H9 (cell line): ENCODE measurements at regions not wholly inside any gene's neighbourhood (a gene's known extent, or its start where the extent isn't known, plus 50 kb on each side); places are given as distances from the start of the nearest gene placed in this dataset.

ENCODE experiments used
- DNase-seq: peaks from one replicate; pipeline ENCODE4 v3.0.0-alpha.2; 2017
- H2AFZ ChIP-seq: one replicate; pipeline ENCODE4 v1.6.1; 2013; ENCODE audit warnings: mild to moderate bottlenecking, low read length, control low read depth, moderate library complexity
- H2AK5ac ChIP-seq: 2 replicates; pipeline ENCODE4 v1.6.1; 2013; ENCODE audit warnings: low read length, control low read depth, mixed read lengths; ENCODE audit not compliant: insufficient read length
- H2BK120ac ChIP-seq: one replicate; pipeline ENCODE4 v1.6.1; 2013; ENCODE audit warnings: low read depth, mild to moderate bottlenecking, low read length, control low read depth, inconsistent platforms; ENCODE audit not compliant: poor library complexity, severe bottlenecking
- H2BK12ac ChIP-seq: 2 replicates; pipeline ENCODE4 v1.6.1; 2013; ENCODE audit warnings: low read length, control low read depth, mixed read lengths, low read depth; ENCODE audit not compliant: insufficient read length
- H2BK15ac ChIP-seq: 2 replicates; pipeline ENCODE4 v1.6.1; 2013; ENCODE audit warnings: low read depth, low read length, control low read depth
- H2BK20ac ChIP-seq: one replicate; pipeline ENCODE4 v1.6.1; 2013; ENCODE audit warnings: low read depth, mild to moderate bottlenecking, low read length, control low read depth, inconsistent platforms; ENCODE audit not compliant: poor library complexity, severe bottlenecking
- H2BK5ac ChIP-seq: 2 replicates; pipeline ENCODE4 v1.6.1; 2013; ENCODE audit warnings: low read length, control low read depth, mixed read lengths; ENCODE audit not compliant: insufficient read length
- H3K14ac ChIP-seq: 2 replicates; pipeline ENCODE4 v1.6.1; 2013; ENCODE audit warnings: low read length, control low read depth; ENCODE audit not compliant: insufficient read depth
- H3K18ac ChIP-seq: 2 replicates; pipeline ENCODE4 v1.6.1; 2013; ENCODE audit warnings: low read depth, mild to moderate bottlenecking, mixed read lengths, low read length, control low read depth; ENCODE audit not compliant: insufficient read length
- H3K23ac ChIP-seq: 2 replicates; pipeline ENCODE4 v1.6.1; 2013; ENCODE audit warnings: low read length, control low read depth, mixed read lengths, low read depth; ENCODE audit not compliant: insufficient read length
- H3K23me2 ChIP-seq: 2 replicates; pipeline ENCODE4 v1.6.1; 2013; ENCODE audit warnings: low read depth, mild to moderate bottlenecking, mixed read lengths, low read length, control low read depth; ENCODE audit not compliant: insufficient read length, poor library complexity, severe bottlenecking
- H3K27ac ChIP-seq: 2 replicates; pipeline ENCODE4 v1.5.1; 2013; ENCODE audit warnings: low read length, control low read depth, mixed read lengths, low read depth; ENCODE audit not compliant: insufficient read length
- H3K27me3 ChIP-seq: 2 replicates; pipeline ENCODE4 v1.6.1; 2013; ENCODE audit warnings: low read length, control low read depth, inconsistent platforms; ENCODE audit not compliant: insufficient read depth
- H3K4ac ChIP-seq: 2 replicates; pipeline ENCODE4 v1.6.1; 2013; ENCODE audit warnings: low read depth, mild to moderate bottlenecking, control low read depth, inconsistent platforms, low read length, moderate library complexity
- H3K4me1 ChIP-seq: 2 replicates; pipeline ENCODE4 v1.6.1; 2013; ENCODE audit warnings: low read length, control low read depth, inconsistent platforms; ENCODE audit not compliant: insufficient read depth
- H3K4me2 ChIP-seq: 2 replicates; pipeline ENCODE4 v1.6.1; 2013; ENCODE audit warnings: low read length, control low read depth, mixed read lengths; ENCODE audit not compliant: insufficient read length, insufficient read depth
- H3K56ac ChIP-seq: 2 replicates; pipeline ENCODE4 v1.6.1; 2013; ENCODE audit warnings: low read depth, mild to moderate bottlenecking, mixed read lengths, low read length, control low read depth; ENCODE audit not compliant: insufficient read length
- H3K79me1 ChIP-seq: 2 replicates; pipeline ENCODE4 v1.6.1; 2013; ENCODE audit warnings: low read depth, mild to moderate bottlenecking, moderate library complexity, low read length, control low read depth, inconsistent platforms; ENCODE audit not compliant: insufficient read depth, poor library complexity, severe bottlenecking
- H3K79me2 ChIP-seq: 2 replicates; pipeline ENCODE4 v1.6.1; 2013; ENCODE audit warnings: low read length, control low read depth, inconsistent platforms; ENCODE audit not compliant: insufficient read depth
- H3K9ac ChIP-seq: 2 replicates; pipeline ENCODE4 v1.6.1; 2013; ENCODE audit warnings: low read length, control low read depth, mixed read lengths; ENCODE audit not compliant: insufficient read length; ENCODE audit errors: extremely low read depth
- H3K9me3 ChIP-seq: one replicate; pipeline ENCODE4 v1.6.1; 2013; ENCODE audit warnings: low read depth, low read length, inconsistent platforms; ENCODE audit not compliant: control insufficient read depth
- H3T11ph ChIP-seq: one replicate; pipeline ENCODE4 v1.6.1; 2013; ENCODE audit warnings: mild to moderate bottlenecking, low read length, control low read depth, inconsistent platforms
- H4K20me1 ChIP-seq: one replicate; pipeline ENCODE4 v1.6.1; 2013; ENCODE audit not compliant: control insufficient read depth, insufficient read length, insufficient read depth
- H4K5ac ChIP-seq: 2 replicates; pipeline ENCODE4 v1.6.1; 2013; ENCODE audit warnings: low read depth, mild to moderate bottlenecking, mixed read lengths, low read length, control low read depth; ENCODE audit not compliant: insufficient read length
- H4K8ac ChIP-seq: replicated peaks from 2 replicates; pipeline ENCODE4 v1.6.1; 2013; ENCODE audit warnings: low read length, control low read depth, mixed read lengths, low read depth; ENCODE audit not compliant: insufficient read length
- H4K91ac ChIP-seq: 2 replicates; pipeline ENCODE4 v1.6.1; 2013; ENCODE audit warnings: low read depth, mild to moderate bottlenecking, moderate library complexity, mixed read lengths, low read length, control low read depth; ENCODE audit not compliant: insufficient read length
- H3K27ac Mint-ChIP-seq, 3 experiments: 2 replicates in 2 of 3; 3 replicates in 1 of 3; pipeline ENCODE4 v1.8.0; 2020 to 2021; ENCODE audit warnings: mixed read lengths in 3 of 3, mild to moderate bottlenecking in 1 of 3, moderate library complexity in 1 of 3
- H3K27me3 Mint-ChIP-seq: 2 replicates; pipeline ENCODE4 v1.8.0; 2021; ENCODE audit warnings: low read depth, mild to moderate bottlenecking, moderate library complexity, mixed read lengths
- H3K36me3 Mint-ChIP-seq, 3 experiments: 2 replicates in 2 of 3; 3 replicates in 1 of 3; pipeline ENCODE4 v1.8.0; 2020 to 2021; ENCODE audit warnings: low read depth in 3 of 3, mixed read lengths in 3 of 3; ENCODE audit not compliant: insufficient read depth in 1 of 3
- H3K4me1 Mint-ChIP-seq, 2 experiments: 2 replicates each; pipeline ENCODE4 v1.8.0; 2020; ENCODE audit warnings: mixed read lengths in 2 of 2
- H3K4me3 Mint-ChIP-seq, 2 experiments: 2 replicates in 1 of 2; 3 replicates in 1 of 2; pipeline ENCODE4 v1.8.0; 2020 to 2021; ENCODE audit warnings: mild to moderate bottlenecking in 2 of 2, mixed read lengths in 2 of 2, moderate library complexity in 1 of 2
- H3K9me3 Mint-ChIP-seq, 2 experiments: 2 replicates in 1 of 2; 3 replicates in 1 of 2; pipeline ENCODE4 v1.8.0; 2020; ENCODE audit warnings: mild to moderate bottlenecking in 2 of 2, mixed read lengths in 2 of 2, moderate library complexity in 1 of 2
- WGBS: extraction: QIAGEN DNeasy Blood & Tissue Kit; methylation state at CpG from one replicate; pipeline ENCODE4 v1.1.7; 2013; ENCODE audit warnings: missing lambda C conversion rate, low lambda C conversion rate, mixed read lengths; ENCODE audit not compliant: insufficient read length; ENCODE audit errors: extremely low coverage; 5-methylcytosine and 5-hydroxymethylcytosine counted together
- TF ChIP-seq, protein P1 (sequence below): fragments of 200-600 bp; sonication (generic); conservative IDR thresholded peaks from 3 replicates; pipeline ENCODE4 v1.8.0; 2021; ENCODE audit warnings: antibody characterized with exemption, mild to moderate bottlenecking

DNA sequence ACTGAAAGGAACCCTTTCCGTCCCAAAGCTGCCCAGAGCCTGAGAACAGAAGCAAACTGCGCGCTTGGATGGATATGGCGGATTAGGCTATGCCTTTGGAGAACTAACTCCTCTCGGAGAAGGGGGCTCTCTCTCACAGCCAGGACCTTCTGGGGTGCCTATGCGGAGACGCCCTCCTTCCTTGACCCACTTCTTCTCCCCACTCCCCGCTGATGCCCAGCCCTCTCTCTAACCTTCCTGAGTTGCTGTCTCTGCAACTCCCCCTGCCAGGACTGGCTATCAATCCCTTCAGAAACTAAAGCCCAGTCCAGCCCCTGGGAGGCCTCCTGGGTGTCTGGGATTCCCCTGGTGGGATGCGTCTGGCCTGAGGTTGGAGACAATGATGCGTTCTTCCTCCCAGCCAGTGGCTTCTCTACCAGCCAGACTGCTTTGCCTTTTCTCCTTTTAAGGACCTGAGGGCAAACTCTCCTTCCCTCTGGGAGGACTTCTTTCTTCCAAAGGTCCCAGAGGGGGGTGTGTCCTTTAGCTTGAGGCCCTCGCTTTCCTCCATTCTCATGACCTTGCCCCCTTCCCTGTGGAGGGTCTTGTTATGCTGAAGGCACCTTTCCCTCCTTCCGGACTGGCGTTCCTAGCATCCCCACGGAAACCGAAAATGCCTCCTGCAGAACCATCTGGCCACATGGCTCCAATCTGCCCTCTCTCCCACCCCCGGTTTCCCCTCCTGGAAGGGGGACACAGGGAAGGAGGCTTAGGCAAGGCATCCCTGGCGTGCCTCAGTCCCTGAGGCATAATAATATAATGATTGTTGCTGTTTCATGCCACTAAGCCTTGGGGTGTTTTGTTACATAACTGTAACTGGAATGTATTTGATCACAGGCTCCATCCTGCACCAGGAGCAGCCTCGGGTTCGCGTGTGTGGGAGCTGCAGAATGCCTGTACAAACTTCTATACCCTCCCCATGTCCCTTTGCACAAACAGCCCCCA, 63.4 kb upstream of the C15orf39 start:
- H3K79me2 ChIP-seq, result no peaks in the 10 kb centered on the region
- no peak overlapping the region for H3K4me2 ChIP-seq
- no peak overlapping the region for H2AK5ac ChIP-seq
- no peak overlapping the region for H3K27ac ChIP-seq
- no peak overlapping the region for H2BK20ac ChIP-seq
- H3K27me3 ChIP-seq, result no peaks in the 10 kb centered on the region
- Mint-ChIP-seq H3K36me3 (peaks cover 11 to 15% (median 14%) of the 10 kb centered on the region in 3 experiments), H3K4me3 (no peak overlapping the region), H3K4me1 (peaks cover 23 to 31% of the 10 kb centered on the region in 2 experiments), H3K9me3 (peaks cover 24 to 28% of the 10 kb centered on the region in 2 experiments), H3K27me3 (peaks cover 20% of the 10 kb centered on the region), H3K27ac (no peak overlapping the region)
- no peak for DNase-seq
- H2BK12ac ChIP-seq, result no peak overlapping the region
- no peak overlapping the region for H3K4ac ChIP-seq
- H3K4me1 ChIP-seq, result no peaks in the 10 kb centered on the region
- no peaks in the 10 kb centered on the region for H4K20me1 ChIP-seq
- peaks cover 13% of the 10 kb centered on the region for H3K9me3 ChIP-seq
- no CpG with 5 or more reads among the region's 20 CpGs for WGBS
- no peak overlapping the region for H4K5ac ChIP-seq
- no peak overlapping the region; the same call in 1 of the 2 replicates for H3K14ac ChIP-seq
- no peak overlapping the region for H3K23ac ChIP-seq
- no peak overlapping the region for H2BK120ac ChIP-seq
- H2AFZ ChIP-seq, result no peak overlapping the region
- H3K56ac ChIP-seq, result no peak overlapping the region
- H3K79me1 ChIP-seq, result no peaks in the 10 kb centered on the region
- H3K18ac ChIP-seq, result no peak overlapping the region
- no peaks in the 10 kb centered on the region for H3K23me2 ChIP-seq
- no peak overlapping the region for H3K9ac ChIP-seq
- TF ChIP-seq, protein P1, sequence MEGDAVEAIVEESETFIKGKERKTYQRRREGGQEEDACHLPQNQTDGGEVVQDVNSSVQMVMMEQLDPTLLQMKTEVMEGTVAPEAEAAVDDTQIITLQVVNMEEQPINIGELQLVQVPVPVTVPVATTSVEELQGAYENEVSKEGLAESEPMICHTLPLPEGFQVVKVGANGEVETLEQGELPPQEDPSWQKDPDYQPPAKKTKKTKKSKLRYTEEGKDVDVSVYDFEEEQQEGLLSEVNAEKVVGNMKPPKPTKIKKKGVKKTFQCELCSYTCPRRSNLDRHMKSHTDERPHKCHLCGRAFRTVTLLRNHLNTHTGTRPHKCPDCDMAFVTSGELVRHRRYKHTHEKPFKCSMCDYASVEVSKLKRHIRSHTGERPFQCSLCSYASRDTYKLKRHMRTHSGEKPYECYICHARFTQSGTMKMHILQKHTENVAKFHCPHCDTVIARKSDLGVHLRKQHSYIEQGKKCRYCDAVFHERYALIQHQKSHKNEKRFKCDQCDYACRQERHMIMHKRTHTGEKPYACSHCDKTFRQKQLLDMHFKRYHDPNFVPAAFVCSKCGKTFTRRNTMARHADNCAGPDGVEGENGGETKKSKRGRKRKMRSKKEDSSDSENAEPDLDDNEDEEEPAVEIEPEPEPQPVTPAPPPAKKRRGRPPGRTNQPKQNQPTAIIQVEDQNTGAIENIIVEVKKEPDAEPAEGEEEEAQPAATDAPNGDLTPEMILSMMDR, result no peak
- H4K91ac ChIP-seq, result no peak overlapping the region
- H4K8ac ChIP-seq, result no peak overlapping the region
- H2BK15ac ChIP-seq, result no peak overlapping the region
- no peak overlapping the region for H2BK5ac ChIP-seq
- no peak overlapping the region for H3T11ph ChIP-seq
